SH-SY5Y (cell line): ENCODE measurements at regions not wholly inside any gene's neighbourhood (a gene's known extent, or its start where the extent isn't known, plus 50 kb on each side); places are given as distances from the start of the nearest gene placed in this dataset.

Experiments
- GATA2 ChIP-seq: IDR thresholded peaks from 2 replicates; pipeline ENCODE4 v1.6.1; 2011; ENCODE audit warnings: mild to moderate bottlenecking, low read depth, low read length
- GATA3 ChIP-seq: IDR thresholded peaks from 2 replicates; pipeline ENCODE4 v1.6.1; 2011; ENCODE audit warnings: low read depth, mild to moderate bottlenecking, low read length, moderate library complexity

DNA sequence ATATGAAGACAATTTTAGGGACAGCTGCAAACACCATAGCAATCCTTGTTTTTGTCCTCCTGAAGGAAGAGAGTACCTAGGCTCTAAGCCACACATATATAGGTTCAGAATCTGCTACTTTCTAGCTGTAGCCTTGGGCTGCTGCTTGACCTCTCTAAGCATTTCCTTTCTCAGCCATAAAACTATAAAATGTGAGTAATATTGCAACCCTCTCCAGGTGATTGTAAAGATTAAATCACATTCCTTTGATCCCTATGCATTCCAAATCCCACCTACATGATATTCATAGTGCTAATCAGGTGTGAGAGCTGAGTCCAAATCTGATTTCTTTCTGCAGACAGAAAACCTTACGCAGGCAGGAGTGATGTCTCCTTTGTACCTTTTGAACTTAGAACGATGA lies 913.5 kb downstream of the VRK1 start:
- TF ChIP-seq GATA2 (no peak), GATA3 (no peak)

DNA sequence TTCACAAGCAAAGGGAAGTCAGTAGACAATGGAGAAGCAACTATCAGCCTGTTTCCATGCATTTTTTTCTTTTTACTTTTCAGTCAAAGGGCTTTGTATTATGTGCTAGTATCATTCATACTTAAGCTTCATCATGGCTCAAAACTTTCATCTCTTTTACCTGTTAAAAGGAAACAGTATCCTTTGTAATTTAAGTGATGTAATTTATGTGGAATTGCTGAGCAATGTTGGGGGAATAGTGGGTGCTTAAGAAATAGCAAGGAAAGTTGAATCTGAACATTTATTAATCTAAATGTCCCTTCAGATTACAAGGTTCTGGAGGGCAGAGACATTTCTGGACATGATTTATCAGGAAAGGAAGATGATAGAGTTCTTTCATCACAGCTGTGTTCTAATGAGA lies 915.3 kb downstream of the VRK1 start:
- TF ChIP-seq GATA3 (no peak), GATA2 (no peak)

DNA sequence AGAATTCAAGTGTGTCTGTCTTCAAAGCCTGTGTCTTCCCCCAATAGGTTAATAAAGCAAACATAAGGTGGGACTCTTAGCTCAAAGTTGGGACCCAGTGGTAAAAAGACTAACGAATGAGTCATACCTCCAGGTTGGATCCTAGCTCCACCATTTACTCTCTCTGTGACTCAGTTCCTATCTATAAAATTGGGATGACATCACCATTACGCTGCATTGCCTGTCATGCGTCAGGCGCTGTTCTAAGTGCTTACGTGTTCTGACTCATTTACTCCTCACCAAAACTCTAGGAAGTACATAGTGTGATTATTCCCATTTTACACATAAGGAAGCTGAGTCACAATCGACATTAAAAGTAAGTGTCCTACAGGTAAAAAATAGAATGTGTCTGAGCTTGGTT lies 915.8 kb downstream of the VRK1 start:
- TF ChIP-seq GATA2 (no peak), GATA3 (no peak)

DNA sequence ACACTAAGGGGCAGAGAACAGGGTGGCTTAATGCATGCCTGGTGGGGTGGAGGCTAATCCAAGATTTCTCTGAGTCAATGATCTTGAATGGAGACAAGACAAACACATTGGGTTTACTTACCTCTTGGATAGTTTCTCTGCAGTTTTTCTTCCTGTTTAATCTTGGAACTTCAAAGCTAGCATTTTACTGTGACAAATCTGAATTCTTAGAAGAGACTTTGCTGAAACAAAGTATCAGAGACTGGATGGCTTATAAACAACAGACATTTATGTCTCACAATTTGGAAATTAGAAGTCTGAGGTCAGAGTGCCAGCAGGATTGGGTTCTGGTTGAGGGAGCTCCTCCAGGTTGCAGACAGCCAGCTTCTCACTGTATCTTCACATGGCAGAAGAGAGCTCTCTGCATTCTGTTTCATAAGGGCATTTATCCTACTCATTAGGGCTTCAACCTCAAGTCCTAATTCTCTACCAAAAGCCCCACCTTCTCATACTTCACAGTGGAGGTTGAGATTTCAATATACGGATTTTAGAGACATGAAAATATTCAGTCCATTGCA lies 921.8 kb downstream of the VRK1 start:
- TF ChIP-seq GATA2 (no peak), GATA3 (no peak)

DNA sequence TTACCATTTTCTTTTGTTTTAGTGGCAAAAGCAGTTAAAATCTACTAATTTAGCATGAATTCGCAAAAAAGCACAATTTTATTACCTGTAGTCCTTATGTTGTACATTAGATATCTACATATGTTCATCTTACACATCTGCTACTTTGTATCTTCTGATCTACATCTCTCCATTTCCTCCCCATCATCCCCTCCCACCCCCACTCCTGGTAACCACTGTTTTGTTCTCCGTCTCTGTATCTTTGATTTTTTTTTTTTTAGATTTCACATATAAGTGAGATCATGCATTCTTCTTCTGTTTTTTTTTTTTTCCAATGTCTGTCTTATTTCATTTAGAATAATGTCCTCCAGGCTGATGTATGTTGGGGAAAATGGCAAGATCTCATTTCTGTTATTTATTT lies 922.7 kb downstream of the VRK1 start:
- TF ChIP-seq GATA3 (no peak), GATA2 (no peak)

DNA sequence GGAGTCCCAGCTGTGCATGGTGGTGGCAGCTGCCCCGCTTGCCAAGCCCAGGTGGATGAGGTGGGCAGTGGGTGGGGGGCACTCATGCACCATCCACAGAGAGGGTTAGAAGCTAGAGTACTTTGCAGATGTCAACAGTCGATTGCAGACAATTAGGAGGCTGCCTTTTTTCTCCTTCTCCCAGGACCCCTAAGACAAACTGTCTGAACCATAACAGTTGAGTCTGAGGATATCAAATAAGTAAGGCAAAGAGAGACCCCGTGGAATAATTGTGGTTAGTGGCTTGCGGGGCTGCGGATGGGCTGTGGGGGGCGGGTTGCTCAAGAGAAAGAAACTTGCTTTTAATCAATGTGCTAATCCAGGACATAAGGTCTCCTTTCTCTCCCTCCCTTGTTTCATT lies 926.2 kb downstream of the VRK1 start:
- TF ChIP-seq GATA3 = no peak
- no peak for TF ChIP-seq GATA2

DNA sequence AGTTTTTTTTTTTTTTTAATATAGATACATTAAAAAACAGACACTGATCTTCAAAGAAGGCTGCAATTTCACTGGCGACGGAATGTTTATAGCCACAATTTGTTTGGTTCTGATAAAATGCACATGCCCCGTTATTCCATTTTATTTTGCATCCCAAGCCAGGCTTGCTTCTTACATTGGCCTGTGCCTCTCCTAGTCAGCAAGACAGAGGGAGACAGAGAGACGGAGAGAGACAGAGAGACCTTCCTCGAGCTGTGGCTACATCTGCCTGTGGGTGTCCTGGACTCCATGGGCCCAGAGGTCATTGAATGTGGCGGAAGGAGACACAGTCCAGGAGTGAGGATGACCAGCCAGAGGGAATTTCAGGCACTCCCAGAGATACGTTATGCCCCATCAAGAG lies 926.6 kb downstream of the VRK1 start:
- TF ChIP-seq GATA3 (no peak), GATA2 (no peak)

DNA sequence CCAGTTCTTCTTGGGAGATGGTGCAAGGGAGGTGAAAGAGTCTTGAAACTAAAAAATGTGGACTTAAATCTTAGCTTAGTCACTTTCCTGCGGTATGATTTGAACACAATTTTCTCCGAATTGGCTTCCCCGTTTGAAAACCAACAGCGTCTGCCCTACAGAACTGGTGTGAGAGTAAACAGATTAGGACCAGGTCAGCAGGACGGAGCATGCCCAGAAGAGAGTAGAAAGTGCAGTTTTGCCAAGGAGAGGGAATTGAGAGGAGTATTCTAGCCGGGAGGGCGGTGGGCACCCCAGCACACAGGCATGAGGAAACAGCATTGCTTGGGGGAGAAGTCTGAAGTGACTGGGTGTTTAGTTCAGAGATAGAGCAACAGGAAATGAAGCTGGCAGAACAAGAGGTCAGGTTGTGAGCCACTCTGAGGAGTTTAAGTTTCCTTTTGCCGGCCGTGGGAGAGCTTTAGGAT lies 927.1 kb downstream of the VRK1 start:
- TF ChIP-seq GATA2 (no peak), GATA3 (no peak)

DNA sequence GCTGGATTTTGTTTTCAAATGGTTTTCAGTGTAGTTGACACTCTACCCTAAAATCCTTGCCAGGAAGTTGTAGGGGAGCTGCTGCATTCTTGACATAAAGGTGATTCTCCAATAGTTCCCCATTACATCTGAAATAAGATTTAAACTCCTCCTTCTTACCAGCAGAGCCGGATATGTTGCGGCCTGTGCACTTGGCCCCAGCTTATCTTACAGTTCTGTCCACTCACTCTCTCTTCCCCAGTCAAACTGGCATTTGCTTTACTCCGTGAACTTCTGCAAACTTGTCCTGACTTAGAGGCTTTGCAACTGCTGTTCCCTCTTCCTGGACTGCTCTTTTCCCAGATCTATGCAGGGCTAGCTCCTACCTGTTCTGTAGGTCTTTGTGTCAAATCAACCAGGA lies 929.5 kb downstream of the VRK1 start:
- no peak for TF ChIP-seq GATA3
- no peak for TF ChIP-seq GATA2

DNA sequence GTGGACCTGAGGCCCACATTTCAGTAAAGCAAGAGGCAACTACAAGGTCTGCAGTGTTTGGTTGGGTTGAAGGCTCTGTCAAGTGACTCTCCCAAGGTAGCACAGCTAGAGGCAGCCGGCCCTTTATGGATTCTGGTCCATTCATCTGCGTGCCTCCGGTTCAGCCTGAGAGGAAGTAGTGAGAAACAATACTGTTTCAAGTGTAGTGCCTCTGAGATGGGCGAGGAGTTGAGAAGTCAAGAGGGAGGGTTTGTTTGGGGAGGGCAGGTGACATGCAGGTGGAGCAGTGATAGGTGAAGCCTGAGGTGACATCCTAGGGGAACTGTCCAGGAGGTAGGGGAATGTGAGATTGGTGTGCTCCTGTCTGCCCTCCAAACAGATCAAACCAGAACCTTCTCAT lies 933.5 kb downstream of the VRK1 start:
- TF ChIP-seq GATA3 (no peak), GATA2 (no peak)

DNA sequence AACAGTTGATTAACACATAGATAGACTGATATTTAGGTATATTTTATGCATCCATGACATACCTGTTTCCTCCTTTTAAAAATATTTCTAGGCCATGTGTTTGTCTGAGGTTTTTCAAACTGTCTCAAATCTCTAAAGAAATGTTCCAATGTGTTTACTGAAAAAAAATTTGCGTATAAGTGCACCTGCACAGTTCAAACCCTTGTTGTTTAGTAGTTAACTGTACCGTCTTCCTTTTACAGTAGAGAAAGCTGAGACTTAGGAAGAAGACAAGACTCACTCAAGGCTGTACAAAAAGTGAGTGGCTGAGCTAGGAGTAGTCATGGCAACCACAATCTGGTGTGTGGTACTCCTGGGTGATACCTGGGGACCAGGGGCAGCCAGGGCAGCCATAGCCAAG lies 934.6 kb downstream of the VRK1 start:
- TF ChIP-seq GATA3 = no peak
- TF ChIP-seq GATA2 = no peak

DNA sequence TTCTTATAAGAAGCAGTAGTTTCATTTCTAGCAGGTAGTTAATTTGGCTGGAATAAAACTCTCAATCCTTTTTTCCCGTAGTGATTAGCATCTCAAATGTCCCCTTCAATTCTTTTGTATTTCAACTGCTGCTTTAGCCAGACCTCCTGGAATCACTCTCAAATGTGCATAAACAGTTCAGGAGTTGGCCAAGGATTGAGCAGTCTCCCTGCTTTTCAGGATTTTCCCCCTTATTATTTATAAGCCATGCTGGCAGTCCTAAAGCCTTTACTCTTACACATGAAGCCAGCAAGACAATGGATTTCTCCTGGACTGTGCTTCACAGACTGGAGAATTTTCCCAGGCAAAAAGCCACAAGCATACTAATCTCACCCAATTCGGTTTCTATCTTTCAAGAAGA lies 950.1 kb downstream of the VRK1 start:
- no peak for TF ChIP-seq GATA3
- TF ChIP-seq GATA2 = no peak

DNA sequence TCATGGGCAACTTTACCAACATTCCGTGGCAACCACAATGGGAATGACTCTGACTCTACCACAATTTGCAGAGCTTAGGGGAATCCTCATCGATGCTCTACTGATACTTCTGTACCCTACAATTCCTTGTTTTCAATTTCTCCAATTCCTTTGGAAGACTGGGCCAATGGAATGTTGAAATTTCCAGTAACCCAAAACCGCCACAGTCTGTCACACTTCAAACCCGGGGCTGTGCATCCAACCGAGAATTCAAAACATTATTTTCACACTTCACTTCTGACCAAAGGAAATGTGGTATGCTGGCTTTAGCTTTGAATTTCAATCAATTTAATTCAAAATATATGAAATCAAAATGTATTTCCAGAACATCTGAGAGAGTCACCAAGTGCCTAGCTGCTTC lies 951.4 kb downstream of the VRK1 start:
- TF ChIP-seq GATA3 (no peak), GATA2 (no peak)

DNA sequence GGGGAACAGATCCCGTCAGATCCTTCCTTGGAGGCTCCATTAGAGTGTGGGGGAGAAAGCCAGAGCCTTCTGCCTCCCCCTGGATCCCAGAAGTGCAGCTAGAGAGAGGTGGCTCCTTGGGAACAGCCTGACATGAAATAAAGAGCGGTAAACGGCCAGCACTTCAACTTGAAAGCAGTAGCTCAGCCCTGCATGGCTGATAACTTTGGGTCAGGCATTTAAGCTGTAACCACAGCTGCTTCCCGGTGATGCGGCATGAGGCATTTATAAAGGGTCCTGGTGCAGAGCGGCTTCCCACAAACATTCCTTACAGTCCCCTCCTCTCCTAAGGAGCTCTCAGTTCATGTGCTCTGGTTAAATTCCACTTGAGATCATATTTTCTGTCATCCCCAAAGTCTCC lies 960.3 kb downstream of the VRK1 start:
- no peak for TF ChIP-seq GATA2
- no peak for TF ChIP-seq GATA3

DNA sequence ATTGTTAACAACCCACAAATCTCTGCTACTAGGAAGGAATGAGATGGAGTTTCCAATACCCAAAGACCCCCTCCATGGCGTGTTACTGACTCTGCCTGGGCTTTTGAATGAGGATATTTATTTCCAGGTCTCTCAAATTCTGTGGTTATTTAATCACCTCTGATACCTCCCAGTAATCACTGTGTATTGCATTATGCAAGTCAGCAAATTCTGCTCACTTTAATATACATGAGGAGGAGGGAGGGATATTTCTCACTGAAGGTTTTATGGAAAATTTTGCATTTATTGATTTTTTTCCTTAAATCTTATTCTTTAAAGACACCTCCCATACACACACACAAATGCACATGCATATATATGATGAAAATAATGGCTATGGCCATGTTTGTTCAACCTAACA lies 962.9 kb downstream of the VRK1 start:
- TF ChIP-seq GATA2 (no peak), GATA3 (no peak)

DNA sequence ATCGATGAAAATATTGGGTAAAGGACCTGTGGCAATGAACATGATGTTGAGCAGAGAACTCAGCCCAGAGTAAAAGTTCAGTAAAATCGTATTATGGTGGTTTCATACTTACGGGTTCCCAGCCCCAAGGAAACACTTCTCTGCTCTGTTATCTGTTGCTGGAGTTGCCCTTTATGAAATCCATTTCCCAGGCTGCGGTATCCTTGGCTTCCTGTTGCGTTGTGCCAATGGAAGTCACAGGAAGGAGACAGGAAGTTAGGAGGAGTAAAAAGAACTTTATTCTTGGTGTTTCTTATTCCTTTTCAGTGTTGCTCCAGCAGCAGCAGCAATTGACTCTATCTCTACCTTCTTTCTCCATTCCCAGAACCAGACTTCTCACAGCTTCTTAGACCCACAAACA lies 965.2 kb downstream of the VRK1 start:
- TF ChIP-seq GATA3 (no peak), GATA2 (no peak)

DNA sequence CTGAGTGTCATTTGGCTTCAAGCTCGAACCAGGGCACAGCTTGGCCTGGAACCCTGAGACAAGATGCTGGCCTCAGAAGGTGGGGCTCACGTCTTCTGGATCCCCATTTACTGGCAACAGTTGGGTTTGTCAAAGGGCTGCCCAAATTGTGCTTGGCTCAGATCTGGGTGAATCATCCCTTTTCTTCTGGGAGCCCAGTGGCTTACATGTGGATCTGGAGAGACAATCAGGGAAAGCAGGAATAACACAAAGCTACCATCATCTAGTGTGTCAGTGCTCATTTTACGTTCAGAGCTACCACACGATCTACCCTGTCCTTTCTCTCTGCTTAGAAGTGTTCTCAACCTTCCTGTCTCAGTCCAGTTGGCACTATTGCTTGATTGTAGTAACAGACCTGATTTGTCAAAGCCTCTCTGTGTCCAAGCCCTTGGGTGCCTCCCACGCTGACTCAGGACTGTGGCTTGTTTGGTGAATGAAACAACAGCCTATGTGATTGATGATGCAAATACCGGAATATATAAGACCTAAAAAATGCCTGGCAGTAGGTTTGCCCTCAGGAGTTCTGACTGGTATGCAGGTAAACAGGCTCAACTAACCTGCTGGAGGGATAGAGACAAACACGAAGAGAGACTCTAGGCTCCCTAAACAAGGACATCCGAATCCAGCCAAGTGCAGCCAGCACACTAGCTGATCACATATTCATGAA lies 974.3 kb downstream of the VRK1 start:
- no peak for TF ChIP-seq GATA2
- no peak for TF ChIP-seq GATA3
